ENCODE measurements at regions not wholly inside any gene's neighbourhood (a gene's known extent, or its start where the extent isn't known, plus 50 kb on each side); places are given as distances from the start of the nearest gene placed in this dataset.

DNA sequence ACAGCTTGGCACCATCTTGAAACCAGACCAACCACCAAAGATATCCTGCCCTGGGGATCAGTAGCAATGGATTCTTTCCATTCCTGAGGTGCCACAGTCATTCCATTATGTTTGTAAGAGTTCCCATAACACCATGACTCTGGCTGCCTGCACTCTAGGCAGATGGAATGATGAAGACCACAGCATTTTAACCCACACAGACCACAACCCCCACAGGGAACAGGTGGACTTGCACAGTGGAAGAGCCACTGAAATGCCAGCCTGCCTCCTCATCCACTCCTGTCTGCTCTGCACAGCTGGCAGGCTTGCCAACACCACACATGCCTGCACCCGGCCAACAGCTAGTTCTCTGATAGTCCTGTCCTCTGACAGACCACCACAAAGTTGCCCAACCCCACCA, 2362.2 kb upstream of the AGA start:
- Histone ChIP-seq H3K36me3 (no peaks in the 10 kb centered on the region), H3K27me3 (no peaks in the 10 kb centered on the region), H3K4me1 (no peaks in the 10 kb centered on the region), H3K4me3 (no peak overlapping the region), H3K27ac (no peak overlapping the region), H3K9me3 (no peaks in the 10 kb centered on the region)
- ATAC-seq (peak; percentile 49), DNase-seq (no peak)
- intact Hi-C loops (cut with DNase I) = no loop called here
- TF ChIP-seq CTCF (IDR thresholded peaks at IDR 0.05) = no peak

GRCh38 chr4:179817317-179817716, 2375.1 kb upstream of the AGA start:
- H3K9me3 ChIP-seq = no peaks in the 10 kb centered on the region
- TF ChIP-seq CTCF (IDR thresholded peaks at IDR 0.05) = no peak
- no peak for ATAC-seq
- DNase-seq = no peak
- H3K4me3 ChIP-seq = no peak overlapping the region
- no peaks in the 10 kb centered on the region for H3K4me1 ChIP-seq
- H3K27ac ChIP-seq = no peak overlapping the region
- H3K36me3 ChIP-seq = no peaks in the 10 kb centered on the region
- intact Hi-C loops (cut with DNase I) = no loop called here
- no peaks in the 10 kb centered on the region for H3K27me3 ChIP-seq

DNA sequence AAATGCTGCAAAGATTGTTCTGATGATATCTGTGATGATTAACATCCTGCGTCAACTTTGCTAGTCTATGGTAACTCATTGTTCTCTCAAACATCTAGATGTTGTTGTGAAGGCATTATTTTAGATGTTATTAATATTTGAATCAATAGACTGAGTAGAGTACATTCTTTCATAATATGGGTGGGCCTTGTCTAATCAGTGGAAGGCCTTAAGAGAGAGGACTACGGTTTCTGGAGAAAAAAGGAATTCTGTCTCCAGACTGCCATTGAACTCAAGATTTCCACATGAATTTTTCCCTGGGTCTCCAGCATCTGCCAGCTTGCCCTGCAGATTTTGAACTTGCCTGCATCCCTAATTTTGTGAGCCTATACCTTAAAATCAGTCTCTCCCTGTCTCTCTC, 2381.1 kb upstream of the AGA start:
- no peaks in the 10 kb centered on the region for H3K36me3 ChIP-seq
- DNase-seq (no peak), ATAC-seq (no peak)
- no peak for TF ChIP-seq CTCF (IDR thresholded peaks at IDR 0.05)
- no peak overlapping the region for H3K4me3 ChIP-seq
- H3K27me3 ChIP-seq = no peaks in the 10 kb centered on the region
- intact Hi-C loops (cut with DNase I) = no loop called here
- no peak overlapping the region for H3K27ac ChIP-seq
- no peaks in the 10 kb centered on the region for H3K9me3 ChIP-seq
- H3K4me1 ChIP-seq = no peaks in the 10 kb centered on the region

DNA sequence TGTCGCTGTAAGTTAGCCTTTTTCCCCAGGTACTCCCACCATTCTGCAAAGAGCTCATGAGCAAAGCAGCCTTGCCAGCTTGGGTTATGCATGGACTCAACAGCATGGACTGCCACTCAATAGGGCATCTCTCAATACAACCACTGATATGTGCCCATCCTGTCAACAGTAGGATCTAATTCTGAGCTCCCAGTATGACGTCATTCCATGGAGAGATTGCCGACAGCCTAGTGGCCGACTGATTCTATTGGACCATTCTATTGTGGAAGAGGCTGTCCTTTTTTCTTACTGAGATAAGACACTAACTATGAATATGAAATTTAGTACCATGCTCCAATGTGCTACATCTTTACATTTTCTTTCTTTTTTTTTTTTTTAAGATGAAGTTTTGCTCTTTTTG, 2389.0 kb upstream of the AGA start:
- no peak for DNase-seq
- Histone ChIP-seq H3K4me1 (no peaks in the 10 kb centered on the region), H3K9me3 (no peaks in the 10 kb centered on the region), H3K27me3 (no peaks in the 10 kb centered on the region), H3K36me3 (no peaks in the 10 kb centered on the region), H3K27ac (no peak overlapping the region), H3K4me3 (no peak overlapping the region)
- no peak for TF ChIP-seq CTCF (IDR thresholded peaks at IDR 0.05)
- no peak for ATAC-seq
- intact Hi-C loops (cut with DNase I) = no loop called here

DNA sequence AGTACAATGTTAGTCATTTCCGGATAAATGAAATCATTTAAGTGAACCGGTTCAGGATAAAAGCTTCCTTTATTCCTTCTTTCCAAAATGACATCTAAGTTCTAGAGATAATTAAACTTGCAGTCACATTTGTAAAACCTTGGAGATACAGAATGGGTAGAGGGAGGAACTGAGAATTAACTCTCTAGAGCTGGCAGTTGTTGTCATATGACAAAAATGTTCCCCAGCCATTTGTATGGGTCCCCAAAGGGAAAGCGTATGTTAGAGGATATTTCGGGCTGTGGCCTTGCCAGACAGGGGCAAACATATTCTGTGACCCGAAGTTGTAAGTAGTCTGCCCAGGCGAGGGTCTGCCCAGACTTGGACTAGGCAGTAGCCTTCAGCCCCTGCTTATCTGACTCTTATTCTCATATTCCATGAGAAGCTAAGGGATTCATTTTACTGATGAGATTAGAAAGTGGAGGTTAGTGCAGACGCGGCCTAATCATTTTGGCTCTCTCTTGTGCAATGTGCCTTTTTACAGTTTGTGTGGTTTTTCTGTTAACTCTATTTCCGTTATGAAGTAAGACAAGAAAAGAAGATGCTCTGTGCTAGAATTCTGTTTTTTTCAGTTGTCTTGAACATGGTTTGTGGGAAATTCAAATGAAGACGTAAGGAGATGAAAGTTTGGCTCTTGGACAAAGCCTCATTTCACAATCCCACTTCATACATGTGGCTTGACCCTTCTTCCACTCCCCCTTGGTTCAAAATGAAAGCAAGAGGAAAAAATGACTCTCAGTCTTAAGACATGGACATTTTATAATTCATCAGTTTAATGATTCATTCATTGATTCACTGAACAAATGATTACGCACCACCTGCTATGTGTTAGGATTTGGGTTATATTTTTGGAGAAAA, 2394.2 kb upstream of the AGA start:
- TF ChIP-seq CTCF (IDR thresholded peaks at IDR 0.05) = no peak
- DNase-seq (no peak), ATAC-seq (no peak)
- Histone ChIP-seq H3K9me3 (no peaks in the 10 kb centered on the region), H3K36me3 (no peaks in the 10 kb centered on the region), H3K4me1 (no peaks in the 10 kb centered on the region), H3K27me3 (no peaks in the 10 kb centered on the region), H3K4me3 (no peak overlapping the region), H3K27ac (no peak overlapping the region)
- intact Hi-C loops (cut with DNase I) = no loop called here
